ENCODE measurements at regions not wholly inside any gene's neighbourhood (a gene's known extent, or its start where the extent isn't known, plus 50 kb on each side); places are given as distances from the start of the nearest gene placed in this dataset.

GRCh38 chr2:7272210-7272609, 355.0 kb downstream of the RNF144A start:
- Histone ChIP-seq H2BK5ac (ENCODE audit: insufficient read length, low read length) (no peak overlapping the region), H3K9ac (ENCODE audit: extremely low read depth, insufficient read length, low read length) (no peak overlapping the region), H3K79me2 (ENCODE audit: insufficient read depth, low read length) (no peaks in the 10 kb centered on the region), H3K23me2 (ENCODE audit: insufficient read length, low read depth, low read length, poor library complexity, severe bottlenecking) (no peaks in the 10 kb centered on the region), H2AK5ac (ENCODE audit: insufficient read length, low read length) (no peak overlapping the region), H4K20me1 (ENCODE audit: control insufficient read depth, insufficient read depth, insufficient read length) (no peaks in the 10 kb centered on the region), H3K56ac (ENCODE audit: insufficient read length, low read depth, low read length) (no peak overlapping the region), H3K4ac (ENCODE audit: low read depth, low read length) (no peak overlapping the region), H3K27me3 (ENCODE audit: insufficient read depth, low read length) (no peaks in the 10 kb centered on the region), H3K9me3 (ENCODE audit: control insufficient read depth, low read depth, low read length) (no peaks in the 10 kb centered on the region), H3K4me1 (ENCODE audit: insufficient read depth, low read length) (no peaks in the 10 kb centered on the region), H3K14ac (ENCODE audit: insufficient read depth, low read length) (no peak overlapping the region), H3K27ac (ENCODE audit: insufficient read length, low read depth, low read length) (no peak overlapping the region), H3K4me2 (ENCODE audit: insufficient read depth, insufficient read length, low read length) (no peak overlapping the region), H2BK15ac (ENCODE audit: low read depth, low read length) (no peak overlapping the region), H3T11ph (ENCODE audit: low read length) (no peak overlapping the region), H2BK20ac (ENCODE audit: low read depth, low read length, poor library complexity, severe bottlenecking) (no peak overlapping the region), H3K23ac (ENCODE audit: insufficient read length, low read depth, low read length) (no peak overlapping the region), H3K79me1 (ENCODE audit: insufficient read depth, low read depth, low read length, poor library complexity, severe bottlenecking) (no peaks in the 10 kb centered on the region), H4K8ac (replicated peaks; ENCODE audit: insufficient read length, low read depth, low read length) (no peak overlapping the region), H3K18ac (ENCODE audit: insufficient read length, low read depth, low read length) (no peak overlapping the region), H2BK120ac (ENCODE audit: low read depth, low read length, poor library complexity, severe bottlenecking) (no peak overlapping the region), H4K5ac (ENCODE audit: insufficient read length, low read depth, low read length) (no peak overlapping the region), H4K91ac (ENCODE audit: insufficient read length, low read depth, low read length) (no peak overlapping the region), H2BK12ac (ENCODE audit: insufficient read length, low read depth, low read length) (no peak overlapping the region), H2AFZ (ENCODE audit: low read length) (no peak overlapping the region)
- DNase-seq = no peak
- no peaks in the 10 kb centered on the region for H3K9me3 Mint-ChIP-seq
- H3K4me3 Mint-ChIP-seq = no peak overlapping the region
- WGBS (ENCODE audit: extremely low coverage, insufficient read length, low lambda C conversion rate) = no CpG with 5 or more reads among the region's 3 CpGs
- H3K36me3 Mint-ChIP-seq (ENCODE audit: insufficient read depth in 1 of 3, low read depth in 3 of 3) = no peaks in the 10 kb centered on the region; a peak in 1 of 7 replicates
- H3K4me1 Mint-ChIP-seq = peaks cover 7 to 11% of the 10 kb centered on the region in 2 experiments; a peak in 3 of 4 replicates
- no peak overlapping the region for H3K27ac Mint-ChIP-seq
- TF ChIP-seq CTCF (conservative IDR thresholded peaks at IDR 0.05) = no peak
- H3K27me3 Mint-ChIP-seq (ENCODE audit: low read depth) = no peaks in the 10 kb centered on the region; the same call in 1 of the 2 replicates

Measured in H9 (cell line).